Adrenal gland (tissue), 9 donors: ENCODE measurements at regions not wholly inside any gene's neighbourhood (a gene's known extent, or its start where the extent isn't known, plus 50 kb on each side); places are given as distances from the start of the nearest gene placed in this dataset.

ENCODE experiments used
- DNase-seq, 7 donors: peaks; one replicate each; pipeline ENCODE4 v3.0.0-alpha.2; 2019 to 2020
- H3K27ac ChIP-seq, 5 donors: fragments of 200-600 bp; sonication (generic) in 4 of 5; 1 replicate in 3 of 5; 2 replicates in 2 of 5; pipeline versions ENCODE4 v1.5.1 to v1.8.0; 2016 to 2020; ENCODE audit warnings: mild to moderate bottlenecking in 1 of 5
- H3K27me3 ChIP-seq: fragments of 200-600 bp; 2 replicates; pipeline ENCODE4 v1.8.0; 2021
- H3K36me3 ChIP-seq, 2 donors: fragments of 200-600 bp; replicated peaks in 1 of 2; 1 replicate in 1 of 2; 2 replicates in 1 of 2; pipeline versions ENCODE4 v1.5.1 to v1.8.0; 2018 to 2022
- H3K4me1 ChIP-seq, 2 donors: fragments of 200-600 bp; replicated peaks in 1 of 2; 1 replicate in 1 of 2; 2 replicates in 1 of 2; pipeline versions ENCODE4 v1.5.1 to v1.8.0; 2018 to 2021
- H3K4me3 ChIP-seq, 4 donors: fragments of 200-600 bp; sonication (generic) in 3 of 4; one replicate each; pipeline ENCODE4 v1.5.1; 2016 to 2018
- H3K9me3 ChIP-seq, 3 donors: fragments of 200-600 bp; sonication (generic) in 1 of 3; replicated peaks in 1 of 3; 1 replicate in 2 of 3; 2 replicates in 1 of 3; pipeline versions ENCODE4 v1.5.1 to v1.8.0; 2016 to 2021
- POLR2A ChIP-seq, 2 donors: fragments of 450-650 bp; IDR thresholded peaks; one replicate each; pipeline ENCODE4 v1.6.1; 2017; ENCODE audit warnings: antibody characterized with exemption in 2 of 2, mild to moderate bottlenecking in 2 of 2, moderate library complexity in 1 of 2
- WGBS, 4 donors: extraction: QIAGEN DNeasy Blood & Tissue Kit in 2 of 4; methylation state at CpG; one replicate each; pipeline versions ENCODE4 v1.1.5 to v1.1.7; 2013 to 2017; 5-methylcytosine and 5-hydroxymethylcytosine counted together
- intact Hi-C, 2 donors: fragments of 100-400 bp; cut with DNase I; formaldehyde crosslinking; loops; one replicate each; pipeline versions ENCODE4 v1.14.1 to v1.15.0; 2022 to 2023
- TF ChIP-seq, protein P1 (sequence below), 6 experiments: fragments of 450-650 bp in 4 of 6; fragments of 200-600 bp in 2 of 6; sonication (generic) in 1 of 6; IDR thresholded peaks; 1 replicate in 5 of 6; 2 replicates in 1 of 6; pipeline versions ENCODE4 v1.5.1 to v1.8.0; 2016 to 2021; ENCODE audit warnings: antibody characterized with exemption in 6 of 6, mild to moderate bottlenecking in 2 of 6, moderate library complexity in 1 of 6
- donor health status: healthy with polysubstance abuse.
- donor health status: Bipolar disorder and iron deficiency.
- donor health status: DM: yes; HTN: yes; CAD: no.
- donor health status: DM: no; HTN: no; CAD: no.
- donor health status: DM: no; HTN: no; CAD: no.

DNA sequence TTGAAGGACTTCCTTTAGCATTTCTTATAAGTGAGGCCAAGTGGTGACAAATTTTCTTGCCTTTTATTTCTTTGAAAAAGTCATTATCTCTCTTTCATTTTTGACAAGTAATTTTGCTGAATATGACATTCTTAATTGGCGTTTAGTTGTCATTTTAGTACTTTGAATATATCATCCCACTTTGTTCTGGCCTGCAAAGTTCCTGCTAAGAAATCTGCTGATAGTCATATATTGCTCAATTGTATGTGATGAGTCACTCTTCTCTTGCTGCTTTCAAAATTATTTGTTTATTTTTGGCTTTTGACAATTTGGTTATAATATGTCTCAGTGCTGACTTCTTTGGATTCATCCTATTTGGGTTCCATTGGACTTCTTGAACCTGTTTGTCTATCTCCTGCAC is 312.6 kb downstream of the DUSP10 start:
- Histone ChIP-seq H3K4me1 (no peaks in the 10 kb centered on the region), H3K9me3 (peaks cover 0 to 8% (median 0%) of the 10 kb centered on the region in 3 donors), H3K4me3 (no peak overlapping the region), H3K27ac (no peak overlapping the region), H3K36me3 (no peaks in the 10 kb centered on the region), H3K27me3 (no peaks in the 10 kb centered on the region)
- 38 to 66% (median 59%) methylated on average over 1 of the region's 1 CpG for WGBS, 4 donors
- intact Hi-C loops: no loop called here
- TF ChIP-seq, protein P1, sequence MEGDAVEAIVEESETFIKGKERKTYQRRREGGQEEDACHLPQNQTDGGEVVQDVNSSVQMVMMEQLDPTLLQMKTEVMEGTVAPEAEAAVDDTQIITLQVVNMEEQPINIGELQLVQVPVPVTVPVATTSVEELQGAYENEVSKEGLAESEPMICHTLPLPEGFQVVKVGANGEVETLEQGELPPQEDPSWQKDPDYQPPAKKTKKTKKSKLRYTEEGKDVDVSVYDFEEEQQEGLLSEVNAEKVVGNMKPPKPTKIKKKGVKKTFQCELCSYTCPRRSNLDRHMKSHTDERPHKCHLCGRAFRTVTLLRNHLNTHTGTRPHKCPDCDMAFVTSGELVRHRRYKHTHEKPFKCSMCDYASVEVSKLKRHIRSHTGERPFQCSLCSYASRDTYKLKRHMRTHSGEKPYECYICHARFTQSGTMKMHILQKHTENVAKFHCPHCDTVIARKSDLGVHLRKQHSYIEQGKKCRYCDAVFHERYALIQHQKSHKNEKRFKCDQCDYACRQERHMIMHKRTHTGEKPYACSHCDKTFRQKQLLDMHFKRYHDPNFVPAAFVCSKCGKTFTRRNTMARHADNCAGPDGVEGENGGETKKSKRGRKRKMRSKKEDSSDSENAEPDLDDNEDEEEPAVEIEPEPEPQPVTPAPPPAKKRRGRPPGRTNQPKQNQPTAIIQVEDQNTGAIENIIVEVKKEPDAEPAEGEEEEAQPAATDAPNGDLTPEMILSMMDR (IDR thresholded peaks at IDR 0.05): no peak
- TF ChIP-seq POLR2A (IDR thresholded peaks at IDR 0.05): no peak
- no peak for DNase-seq

DNA sequence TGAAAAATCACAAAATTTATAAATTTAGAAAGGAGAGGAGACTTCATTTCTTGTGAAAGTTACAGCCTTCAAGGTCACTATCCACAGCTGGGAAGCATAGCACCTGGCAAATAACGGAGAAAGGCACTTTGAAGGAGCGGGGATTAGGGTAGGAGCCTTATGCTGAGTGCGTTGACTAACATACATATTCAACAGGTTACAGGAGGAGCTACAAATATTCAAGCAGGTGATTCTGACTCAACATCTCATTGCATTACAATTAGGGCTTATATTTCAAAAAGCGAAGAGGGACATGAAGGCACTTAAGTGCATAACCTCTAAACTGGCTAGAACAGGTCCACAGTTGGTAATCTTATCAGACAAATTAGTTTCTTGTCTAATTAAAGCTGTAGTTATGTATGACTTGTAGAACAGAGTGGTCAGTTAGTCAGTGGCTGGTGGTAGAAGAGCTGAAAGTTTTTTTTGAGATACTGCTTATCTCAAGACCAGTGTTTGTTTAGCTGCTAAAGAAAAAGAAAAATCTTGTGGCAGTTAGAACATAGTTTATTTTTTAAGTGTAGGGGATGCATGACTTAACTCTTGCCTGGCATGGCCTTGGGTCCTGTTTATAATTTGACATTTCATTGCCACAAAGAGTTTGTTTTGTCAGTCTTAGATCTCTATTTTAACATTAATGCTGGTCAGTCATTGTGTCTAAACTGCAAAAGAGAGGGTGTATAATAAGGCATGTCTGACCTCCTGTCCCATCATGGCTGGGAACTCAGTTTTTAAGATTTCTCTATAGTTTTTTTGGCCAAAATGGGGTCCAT is 311.5 kb downstream of the DUSP10 start:
- Histone ChIP-seq H3K36me3 (no peaks in the 10 kb centered on the region), H3K9me3 (peaks cover 0 to 8% (median 0%) of the 10 kb centered on the region in 3 donors), H3K4me3 (no peak overlapping the region), H3K27me3 (no peaks in the 10 kb centered on the region), H3K4me1 (no peaks in the 10 kb centered on the region), H3K27ac (no peak overlapping the region)
- WGBS, 4 donors: 87 to 93% (median 91%) methylated on average over 4 of the region's 4 CpGs
- intact Hi-C loops: loop anchor here in 1 of 2 donors (10.0 kb wide), 2 partner anchors 166 to 556 kb away; partner anchors contain the start of gene HLX
- TF ChIP-seq POLR2A (IDR thresholded peaks at IDR 0.05): no peak
- TF ChIP-seq, protein P1 (IDR thresholded peaks at IDR 0.05): no peak
- DNase-seq: no peak

GRCh38 chr1:221431068-221431651 is 310.7 kb downstream of the DUSP10 start:
- H3K27ac ChIP-seq: no peak overlapping the region
- H3K36me3 ChIP-seq: no peaks in the 10 kb centered on the region

DNA sequence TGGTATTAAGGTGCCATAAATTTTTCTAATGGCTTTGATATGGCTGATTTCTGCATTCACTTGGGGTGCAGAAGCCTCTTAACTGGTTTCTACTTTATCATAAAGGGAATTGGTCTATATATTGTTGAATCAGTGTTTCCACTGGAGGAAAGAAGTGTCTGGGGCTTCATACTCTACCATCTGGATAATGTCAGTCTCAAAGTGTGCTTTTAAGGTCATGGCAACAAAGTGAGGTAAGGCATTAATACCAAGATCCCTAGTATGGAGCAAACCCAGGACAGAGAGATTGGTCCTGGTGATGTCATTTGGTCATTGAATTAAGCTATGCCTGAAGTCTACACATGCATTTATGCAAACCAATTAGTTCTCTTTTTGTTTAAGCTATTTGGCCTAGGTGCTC is 309.9 kb downstream of the DUSP10 start:
- no peaks in the 10 kb centered on the region for H3K4me1 ChIP-seq

More at GRCh38 chr1:221431068-221431651, 310.7 kb downstream of the DUSP10 start:
- TF ChIP-seq POLR2A (IDR thresholded peaks at IDR 0.05): no peak
- TF ChIP-seq, protein P1 (IDR thresholded peaks at IDR 0.05): no peak
- WGBS, 4 donors: 59 to 70% (median 67%) methylated on average over 2 of the region's 2 CpGs
- no peak overlapping the region for H3K4me3 ChIP-seq
- H3K27me3 ChIP-seq: no peaks in the 10 kb centered on the region
- intact Hi-C loops: loop anchor here in 1 of 2 donors (10.0 kb wide), 2 partner anchors 166 to 556 kb away; partner anchors contain the start of gene HLX
- H3K9me3 ChIP-seq: peaks cover 0 to 8% (median 0%) of the 10 kb centered on the region in 3 donors
- DNase-seq: no peak
- no peaks in the 10 kb centered on the region for H3K4me1 ChIP-seq

More for the DNA sequence above, 309.9 kb downstream of the DUSP10 start:
- intact Hi-C loops: loop anchor here in 1 of 2 donors (10.0 kb wide), 2 partner anchors 167 to 557 kb away; partner anchors contain the start of gene HLX
- no peak for DNase-seq
- H3K27ac ChIP-seq: no peak overlapping the region
- H3K4me3 ChIP-seq: no peak overlapping the region
- TF ChIP-seq POLR2A (IDR thresholded peaks at IDR 0.05): no peak
- TF ChIP-seq, protein P1 (IDR thresholded peaks at IDR 0.05): no peak
- peaks cover 0 to 8% (median 0%) of the 10 kb centered on the region in 3 donors for H3K9me3 ChIP-seq
- H3K27me3 ChIP-seq: no peaks in the 10 kb centered on the region
- H3K36me3 ChIP-seq: no peaks in the 10 kb centered on the region
